ENCODE measurements at regions not wholly inside any gene's neighbourhood (a gene's known extent, or its start where the extent isn't known, plus 50 kb on each side); places are given as distances from the start of the nearest gene placed in this dataset.

DNA sequence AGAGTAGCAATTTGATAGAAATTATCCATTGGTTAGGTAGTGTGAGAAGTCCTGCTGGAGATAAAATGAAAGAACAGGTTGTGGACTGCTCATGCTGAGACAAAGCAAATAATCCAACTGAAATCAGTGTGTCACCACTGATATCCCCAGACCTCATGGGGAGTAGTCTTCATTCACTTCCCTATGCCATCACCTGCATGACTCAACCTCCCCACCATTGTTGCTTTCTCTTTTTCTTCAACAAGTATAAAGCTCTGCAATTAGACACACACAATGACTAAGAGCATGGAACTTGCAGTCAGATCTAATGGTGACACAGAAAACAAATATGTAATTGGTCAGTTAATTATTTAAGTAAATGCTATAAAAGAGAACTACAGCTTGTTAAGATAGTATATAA lies 475.3 kb downstream of the RIT2 start:
- H3K9me3 ChIP-seq: no peaks in the 10 kb centered on the region
- ATAC-seq (no peak), DNase-seq (no peak)
- H3K4me1 ChIP-seq: no peaks in the 10 kb centered on the region
- no peaks in the 10 kb centered on the region for H3K27me3 ChIP-seq
- TF ChIP-seq, protein P1, sequence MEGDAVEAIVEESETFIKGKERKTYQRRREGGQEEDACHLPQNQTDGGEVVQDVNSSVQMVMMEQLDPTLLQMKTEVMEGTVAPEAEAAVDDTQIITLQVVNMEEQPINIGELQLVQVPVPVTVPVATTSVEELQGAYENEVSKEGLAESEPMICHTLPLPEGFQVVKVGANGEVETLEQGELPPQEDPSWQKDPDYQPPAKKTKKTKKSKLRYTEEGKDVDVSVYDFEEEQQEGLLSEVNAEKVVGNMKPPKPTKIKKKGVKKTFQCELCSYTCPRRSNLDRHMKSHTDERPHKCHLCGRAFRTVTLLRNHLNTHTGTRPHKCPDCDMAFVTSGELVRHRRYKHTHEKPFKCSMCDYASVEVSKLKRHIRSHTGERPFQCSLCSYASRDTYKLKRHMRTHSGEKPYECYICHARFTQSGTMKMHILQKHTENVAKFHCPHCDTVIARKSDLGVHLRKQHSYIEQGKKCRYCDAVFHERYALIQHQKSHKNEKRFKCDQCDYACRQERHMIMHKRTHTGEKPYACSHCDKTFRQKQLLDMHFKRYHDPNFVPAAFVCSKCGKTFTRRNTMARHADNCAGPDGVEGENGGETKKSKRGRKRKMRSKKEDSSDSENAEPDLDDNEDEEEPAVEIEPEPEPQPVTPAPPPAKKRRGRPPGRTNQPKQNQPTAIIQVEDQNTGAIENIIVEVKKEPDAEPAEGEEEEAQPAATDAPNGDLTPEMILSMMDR (IDR thresholded peaks at IDR 0.05): no peak
- TF ChIP-seq POLR2A (IDR thresholded peaks at IDR 0.05): no peak
- H3K27ac ChIP-seq: no peak overlapping the region
- no peaks in the 10 kb centered on the region for H3K36me3 ChIP-seq
- no peak overlapping the region for H3K4me3 ChIP-seq
- intact Hi-C loops (cut with DNase I): no loop called here

DNA sequence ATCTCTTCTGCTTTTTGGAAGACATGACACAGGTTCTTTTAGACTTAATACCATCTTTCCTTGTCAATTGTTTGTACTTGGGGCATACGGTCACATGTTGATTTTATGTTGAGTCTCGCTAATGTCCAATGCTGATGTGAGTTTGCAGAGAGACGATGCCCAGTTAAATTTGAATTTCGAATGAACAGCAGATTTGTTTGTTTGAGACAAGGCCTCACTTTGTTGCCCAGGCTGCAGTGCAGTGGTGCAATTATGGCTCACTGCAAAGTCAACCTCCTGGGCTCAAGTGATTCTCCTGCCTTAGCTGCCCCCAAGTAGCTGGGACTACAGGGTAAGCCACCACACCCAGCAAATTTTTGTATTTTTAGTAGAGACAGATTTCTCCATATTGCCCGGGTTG lies 473.5 kb downstream of the RIT2 start:
- 84 to 93% (median 90%) methylated on average over 5 of the region's 5 CpGs for WGBS, 4 donors
- no peak overlapping the region for H3K27ac ChIP-seq
- H3K27me3 ChIP-seq: no peaks in the 10 kb centered on the region
- H3K4me1 ChIP-seq: no peaks in the 10 kb centered on the region
- TF ChIP-seq, protein P1 (IDR thresholded peaks at IDR 0.05): no peak
- no peak for TF ChIP-seq POLR2A (IDR thresholded peaks at IDR 0.05)
- no peak for DNase-seq
- no peak overlapping the region for H3K4me3 ChIP-seq
- intact Hi-C loops (cut with DNase I): no loop called here
- H3K9me3 ChIP-seq: no peaks in the 10 kb centered on the region
- H3K36me3 ChIP-seq: no peaks in the 10 kb centered on the region
- ATAC-seq: no peak

DNA sequence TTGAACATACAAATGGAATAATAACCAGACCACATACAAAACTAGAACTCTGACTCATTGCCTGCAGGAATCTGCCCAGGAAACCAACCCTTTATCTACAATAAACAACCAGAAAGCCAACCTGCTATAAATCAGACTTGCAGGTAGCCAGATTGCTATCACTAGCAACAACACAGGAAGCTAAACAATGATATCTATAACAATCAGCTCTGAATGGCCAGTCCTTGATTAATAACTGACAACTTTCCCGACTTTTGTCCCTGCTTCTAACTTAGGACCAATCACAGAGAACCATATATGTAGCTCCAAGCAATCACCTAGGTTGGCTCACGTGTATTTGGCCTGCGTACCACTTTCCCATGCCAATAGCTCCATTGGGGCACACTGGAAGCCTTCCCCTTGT lies 470.8 kb downstream of the RIT2 start:
- H3K9me3 ChIP-seq: no peaks in the 10 kb centered on the region
- intact Hi-C loops (cut with DNase I): no loop called here
- ATAC-seq (no peak), DNase-seq (no peak)
- H3K27me3 ChIP-seq: no peaks in the 10 kb centered on the region
- H3K27ac ChIP-seq: no peak overlapping the region
- H3K4me1 ChIP-seq: no peaks in the 10 kb centered on the region
- H3K4me3 ChIP-seq: no peak overlapping the region
- no peaks in the 10 kb centered on the region for H3K36me3 ChIP-seq
- TF ChIP-seq, protein P1 (IDR thresholded peaks at IDR 0.05): no peak
- TF ChIP-seq POLR2A (IDR thresholded peaks at IDR 0.05): no peak
- 57 to 80% (median 61%) methylated on average over 3 of the region's 3 CpGs for WGBS, 4 donors

DNA sequence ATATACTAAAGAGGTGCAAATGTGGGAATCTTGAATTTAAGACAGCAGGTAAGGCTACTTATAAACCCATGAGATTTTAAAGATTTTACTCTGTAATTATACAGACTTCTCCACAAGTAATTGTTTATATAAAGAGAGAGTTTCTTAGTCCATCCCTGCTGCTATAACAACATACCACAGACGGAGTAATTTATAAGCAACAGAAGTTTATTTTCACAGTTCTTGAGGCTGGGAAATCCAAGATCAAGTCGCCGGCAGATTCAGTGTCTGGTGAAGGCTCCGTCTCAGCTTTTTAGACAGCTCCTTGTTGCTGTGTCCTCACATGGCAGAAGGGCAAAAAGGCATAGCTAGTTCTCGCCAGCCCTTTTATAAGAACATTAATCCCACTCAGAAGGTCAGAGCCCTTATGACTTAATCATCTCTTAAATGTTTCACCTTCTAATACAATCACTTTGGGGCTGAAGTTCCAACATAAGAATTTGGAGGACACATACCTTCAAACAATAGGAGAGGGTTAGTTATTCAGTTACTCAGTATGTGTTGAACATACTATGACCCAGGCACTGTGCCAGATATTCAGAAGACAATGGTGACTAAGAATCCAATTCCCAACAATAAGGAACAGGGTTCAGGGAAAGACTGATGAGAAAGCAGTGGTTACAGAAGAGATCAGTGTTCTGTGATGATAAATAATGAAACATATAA lies 466.0 kb downstream of the RIT2 start:
- intact Hi-C loops (cut with DNase I): no loop called here
- ATAC-seq (no peak), DNase-seq (no peak)
- Histone ChIP-seq H3K27me3 (no peaks in the 10 kb centered on the region), H3K9me3 (peaks cover 0 to 8% (median 0%) of the 10 kb centered on the region in 12 donors), H3K4me1 (no peaks in the 10 kb centered on the region), H3K36me3 (no peaks in the 10 kb centered on the region), H3K4me3 (no peak overlapping the region), H3K27ac (no peak overlapping the region)
- WGBS, 4 donors: 84 to 94% (median 87%) methylated on average over 5 of the region's 5 CpGs
- TF ChIP-seq, protein P1 (IDR thresholded peaks at IDR 0.05): no peak
- TF ChIP-seq POLR2A (IDR thresholded peaks at IDR 0.05): no peak

All from heart left ventricle (tissue), 16 donors.